T-helper 9 cell (primary cell): ENCODE measurements at regions not wholly inside any gene's neighbourhood (a gene's known extent, or its start where the extent isn't known, plus 50 kb on each side); places are given as distances from the start of the nearest gene placed in this dataset.

ENCODE experiments used
- DNase-seq: peaks from one replicate; pipeline ENCODE4 v3.0.0-alpha.2; 2020

GRCh38 chr6:44062771-44063560 is 64.3 kb downstream of the MRPL14 start:
- DNase-seq = no peak

GRCh38 chr6:44062105-44062770 is 65.0 kb downstream of the MRPL14 start:
- DNase-seq = no peak

- no peak for DNase-seq
These were observed 65.7 kb downstream of the MRPL14 start for GRCh38 chr6:44061375-44062104.

GRCh38 chr6:44060612-44061374 is 66.5 kb downstream of the MRPL14 start:
- DNase-seq = no peak

- no peak for DNase-seq
These were observed 67.6 kb downstream of the MRPL14 start for GRCh38 chr6:44059359-44060346.

- no peak for DNase-seq
These were observed 68.5 kb downstream of the MRPL14 start for GRCh38 chr6:44058617-44059358.

GRCh38 chr6:44057931-44058616 is 69.2 kb downstream of the MRPL14 start:
- DNase-seq = no peak

GRCh38 chr6:44057238-44057930 is 69.9 kb downstream of the MRPL14 start:
- no peak for DNase-seq

- DNase-seq = no peak
These were observed 70.6 kb downstream of the MRPL14 start for GRCh38 chr6:44056392-44057237.

- DNase-seq = no peak
These were observed 72.3 kb downstream of the MRPL14 start for GRCh38 chr6:44054721-44055559.

GRCh38 chr6:44053760-44054556 is 73.3 kb downstream of the MRPL14 start:
- no peak for DNase-seq

GRCh38 chr6:44053106-44053756 is 74.0 kb downstream of the MRPL14 start:
- no peak for DNase-seq

- no peak for DNase-seq
These were observed 74.7 kb downstream of the MRPL14 start for GRCh38 chr6:44052419-44053023.

- no peak for DNase-seq
These were observed 75.7 kb downstream of the MRPL14 start for GRCh38 chr6:44051515-44051914.

- no peak for DNase-seq
These were observed 76.3 kb downstream of the MRPL14 start for GRCh38 chr6:44050872-44051505.
